IMR-90 (cell line): ENCODE measurements at regions not wholly inside any gene's neighbourhood (a gene's known extent, or its start where the extent isn't known, plus 50 kb on each side); places are given as distances from the start of the nearest gene placed in this dataset.

Experiments used
- ATAC-seq: fragments of 200-7000 bp; cut with Tn5 transposase; 2 replicates; pipeline ENCODE4 v1.9.1; 2020; ENCODE audit warnings: low read depth, mild to moderate bottlenecking, moderate library complexity
- BruUV-seq: library from RNA; stranded (reverse); fragments of 400-500 nt; replicated peaks from 2 replicates; lab custom pipeline; 2021; lab: Mats Ljungman, UMichigan
- CTCF ChIA-PET: fragments of 300-600 bp; formaldehyde crosslinking; extraction: SDS; loops from one replicate; lab custom pipeline; 2021; ENCODE audit warnings: antibody characterized with exemption; lab: Yijun Ruan, JAX
- POLR2A ChIA-PET: fragments of 300-600 bp; sonication (Branson Sonifier 250); formaldehyde crosslinking; loops from one replicate; lab custom pipeline; 2022; ENCODE audit warnings: antibody characterized with exemption; ENCODE audit not compliant: unreplicated experiment; lab: Charles Lee
- DNase-seq: peaks from one replicate; pipeline ENCODE4 v3.0.0; 2013
- H2AFZ ChIP-seq: replicated peaks from 2 replicates; pipeline ENCODE3; 2013; ENCODE audit warnings: low read length, mild to moderate bottlenecking; ENCODE audit not compliant: poor library complexity
- H2AK5ac ChIP-seq: 2 replicates; pipeline ENCODE4 v1.6.1; 2013; ENCODE audit warnings: low read depth, low read length, inconsistent platforms
- H2AK9ac ChIP-seq: replicated peaks from 2 replicates; pipeline ENCODE3; 2013; ENCODE audit warnings: mild to moderate bottlenecking, low read depth, low read length, moderate library complexity; ENCODE audit not compliant: poor library complexity
- H2BK120ac ChIP-seq: 2 replicates; pipeline ENCODE4 v1.6.1; 2013; ENCODE audit warnings: low read depth, low read length, inconsistent platforms
- H2BK15ac ChIP-seq: 3 replicates; pipeline ENCODE4 v1.6.1; 2013; ENCODE audit warnings: low read depth, low read length, inconsistent platforms
- H2BK20ac ChIP-seq: 2 replicates; pipeline ENCODE4 v1.6.1; 2013; ENCODE audit warnings: low read depth, mild to moderate bottlenecking, inconsistent platforms, low read length, moderate library complexity
- H2BK5ac ChIP-seq: 2 replicates; pipeline ENCODE4 v1.6.1; 2013; ENCODE audit warnings: mild to moderate bottlenecking, low read depth, low read length, inconsistent platforms; ENCODE audit not compliant: poor library complexity, severe bottlenecking
- H3K14ac ChIP-seq: replicated peaks from 2 replicates; pipeline ENCODE4 v1.6.1; 2013; ENCODE audit warnings: low read depth, low read length, inconsistent platforms
- H3K18ac ChIP-seq: 2 replicates; pipeline ENCODE4 v1.6.1; 2013; ENCODE audit warnings: low read depth, low read length, control low read depth
- H3K23ac ChIP-seq: 2 replicates; pipeline ENCODE4 v1.6.1; 2013; ENCODE audit warnings: low read depth, low read length, inconsistent platforms
- H3K27ac ChIP-seq: 2 replicates; pipeline ENCODE4 v1.5.1; 2013; ENCODE audit warnings: mild to moderate bottlenecking, control low read depth, low read length; ENCODE audit not compliant: insufficient read depth
- H3K27me3 ChIP-seq: 2 replicates; pipeline ENCODE4 v1.6.1; 2013; ENCODE audit warnings: low read length; ENCODE audit not compliant: control insufficient read depth, insufficient read depth
- H3K36me3 ChIP-seq: 2 replicates; pipeline ENCODE4 v1.6.1; 2013; ENCODE audit warnings: low read length, mixed read lengths; ENCODE audit not compliant: control insufficient read depth, insufficient read depth
- H3K4ac ChIP-seq: 2 replicates; pipeline ENCODE4 v1.6.1; 2013; ENCODE audit warnings: low read depth, low read length, inconsistent platforms
- H3K4me1 ChIP-seq: 2 replicates; pipeline ENCODE4 v1.6.1; 2013; ENCODE audit warnings: low read length, mixed read lengths; ENCODE audit not compliant: control insufficient read depth, insufficient read depth
- H3K4me2 ChIP-seq: 2 replicates; pipeline ENCODE4 v1.6.1; 2013; ENCODE audit warnings: low read depth, mild to moderate bottlenecking, control low read depth, low read length, moderate library complexity
- H3K4me3 ChIP-seq: 2 replicates; pipeline ENCODE4 v1.5.1; 2013; ENCODE audit warnings: low read depth, mild to moderate bottlenecking, control low read depth, low read length, moderate library complexity; ENCODE audit not compliant: insufficient read depth
- H3K56ac ChIP-seq: 2 replicates; pipeline ENCODE4 v1.6.1; 2013; ENCODE audit warnings: low read length, inconsistent platforms; ENCODE audit not compliant: insufficient read depth; ENCODE audit errors: extremely low read depth
- H3K79me1 ChIP-seq, 2 experiments: 2 replicates each; pipeline ENCODE4 v1.6.1; 2013; ENCODE audit warnings: low read length in 2 of 2, inconsistent platforms in 1 of 2, low read depth in 1 of 2
- H3K9ac ChIP-seq: 2 replicates; pipeline ENCODE4 v1.6.1; 2013; ENCODE audit warnings: low read depth, low read length, control low read depth
- H3K9me1 ChIP-seq: 2 replicates; pipeline ENCODE4 v1.6.1; 2013; ENCODE audit warnings: low read length, inconsistent platforms; ENCODE audit not compliant: insufficient read depth
- H3K9me3 ChIP-seq: 2 replicates; pipeline ENCODE4 v1.6.1; 2013; ENCODE audit warnings: low read length; ENCODE audit not compliant: control insufficient read depth, insufficient read depth
- H4K20me1 ChIP-seq: 2 replicates; pipeline ENCODE4 v1.6.1; 2013; ENCODE audit warnings: low read length, inconsistent platforms; ENCODE audit not compliant: insufficient read depth
- H4K5ac ChIP-seq: 2 replicates; pipeline ENCODE4 v1.6.1; 2013; ENCODE audit warnings: mild to moderate bottlenecking, low read depth, low read length, control low read depth
- H4K8ac ChIP-seq, 2 experiments: 2 replicates each; pipeline ENCODE4 v1.6.1; 2013; ENCODE audit warnings: low read depth in 2 of 2, low read length in 2 of 2, control low read depth in 1 of 2, inconsistent platforms in 1 of 2
- H4K91ac ChIP-seq: 2 replicates; pipeline ENCODE4 v1.6.1; 2013; ENCODE audit warnings: low read depth, low read length, inconsistent platforms; ENCODE audit not compliant: insufficient read depth
- CEBPB ChIP-seq: IDR thresholded peaks from 2 replicates; pipeline ENCODE4 v1.6.1; 2012; ENCODE audit warnings: low read depth, low read length, improper control_type of control experiment
- ELK1 ChIP-seq: fragments of 150-350 bp; IDR thresholded peaks from 2 replicates; pipeline ENCODE4 v1.6.1; 2016; ENCODE audit warnings: low read depth, mild to moderate bottlenecking, low read length, moderate library complexity, borderline replicate concordance
- WGBS, 2 experiments: methylation state at CpG; one replicate each; pipeline versions ENCODE4 v1.1.5 to v1.1.7; 2013; ENCODE audit warnings: missing lambda C conversion rate in 2 of 2; ENCODE audit not compliant: insufficient read length in 1 of 2; ENCODE audit errors: extremely low coverage in 2 of 2; 5-methylcytosine and 5-hydroxymethylcytosine counted together
- dilution Hi-C: fragments of 300-500 bp; cut with HindIII; formaldehyde crosslinking; loops from one replicate; pipeline ENCODE4 v1.14.3; 2018; ENCODE audit warnings: low sequenced_read_pairs; ENCODE audit not compliant: unreplicated experiment
- in situ Hi-C: fragments of 300-500 bp; cut with MboI; formaldehyde crosslinking; loops from 3 replicates; pipeline ENCODE4 v1.14.3; 2019; ENCODE audit warnings: low sequenced_read_pairs, inconsistent platforms, mixed read lengths
- intact Hi-C: fragments of 100-400 bp; cut with micrococcal nuclease; formaldehyde crosslinking; loops from 2 replicates; pipeline ENCODE4 v1.10.0; 2022

GRCh38 chr18:78768221-78768620, 211.4 kb upstream of the SALL3 start:
- Histone ChIP-seq H3K4me2 (no peak overlapping the region), H2AFZ (no peak overlapping the region), H4K8ac (no peak overlapping the region), H2AK9ac (no peak overlapping the region), H3K27me3 (no peaks in the 10 kb centered on the region), H3K56ac (no peak overlapping the region), H3K18ac (no peak overlapping the region), H4K20me1 (no peaks in the 10 kb centered on the region), H3K4me1 (no peaks in the 10 kb centered on the region), H2BK20ac (no peak overlapping the region), H3K4ac (no peak overlapping the region), H2BK5ac (no peak overlapping the region), H2BK15ac (no peak overlapping the region), H3K79me1 (no peaks in the 10 kb centered on the region), H2AK5ac (no peak overlapping the region), H2BK120ac (no peak overlapping the region), H3K27ac (no peak overlapping the region), H3K9me3 (peaks cover 80% of the 10 kb centered on the region), H3K9me1 (no peaks in the 10 kb centered on the region), H3K14ac (no peak overlapping the region), H3K9ac (no peak overlapping the region), H4K91ac (no peak overlapping the region), H3K36me3 (no peaks in the 10 kb centered on the region), H3K23ac (no peak overlapping the region), H4K5ac (no peak overlapping the region), H3K4me3 (no peak overlapping the region)
- intact Hi-C loops: no loop called here
- in situ Hi-C loops: no loop called here
- DNase-seq (no peak), ATAC-seq (no peak)
- no CpG with 5 or more reads among the region's 13 CpGs for WGBS, 2 experiments
- BruUV-seq: no TSS peak
- TF ChIP-seq CEBPB (no peak), ELK1 (no peak)
- ChIA-PET POLR2A (no interaction called here), CTCF (no interaction called here)
- dilution Hi-C loops: no loop called here
